Osteocyte (in vitro differentiated cells): ENCODE measurements at regions not wholly inside any gene's neighbourhood (a gene's known extent, or its start where the extent isn't known, plus 50 kb on each side); places are given as distances from the start of the nearest gene placed in this dataset.

Experiments
- DNase-seq: peaks from one replicate; pipeline ENCODE4 v3.0.0; 2021; ENCODE audit warnings: mixed read lengths; ENCODE audit not compliant: unreplicated experiment; ENCODE audit errors: extremely low spot score
- H3K27ac Mint-ChIP-seq: one replicate; pipeline ENCODE4 v1.8.0; 2021; ENCODE audit warnings: mild to moderate bottlenecking, mixed read lengths; ENCODE audit not compliant: unreplicated experiment
- H3K27me3 Mint-ChIP-seq: one replicate; pipeline ENCODE4 v1.8.0; 2021; ENCODE audit warnings: mixed read lengths; ENCODE audit not compliant: unreplicated experiment
- H3K36me3 Mint-ChIP-seq: one replicate; pipeline ENCODE4 v1.8.0; 2021; ENCODE audit warnings: mixed read lengths; ENCODE audit not compliant: unreplicated experiment
- H3K4me1 Mint-ChIP-seq: one replicate; pipeline ENCODE4 v1.8.0; 2021; ENCODE audit warnings: mixed read lengths; ENCODE audit not compliant: unreplicated experiment
- H3K4me3 Mint-ChIP-seq: one replicate; pipeline ENCODE4 v1.8.0; 2021; ENCODE audit warnings: mild to moderate bottlenecking, moderate library complexity, mixed read lengths; ENCODE audit not compliant: unreplicated experiment
- H3K9me3 Mint-ChIP-seq: one replicate; pipeline ENCODE4 v1.8.0; 2021; ENCODE audit warnings: mixed read lengths; ENCODE audit not compliant: unreplicated experiment
- TF ChIP-seq, protein P1 (sequence below): fragments of 200-600 bp; sonication (generic); IDR thresholded peaks from 2 replicates; pipeline ENCODE4 v1.5.0; 2021; ENCODE audit warnings: antibody characterized with exemption, mild to moderate bottlenecking, moderate library complexity

DNA sequence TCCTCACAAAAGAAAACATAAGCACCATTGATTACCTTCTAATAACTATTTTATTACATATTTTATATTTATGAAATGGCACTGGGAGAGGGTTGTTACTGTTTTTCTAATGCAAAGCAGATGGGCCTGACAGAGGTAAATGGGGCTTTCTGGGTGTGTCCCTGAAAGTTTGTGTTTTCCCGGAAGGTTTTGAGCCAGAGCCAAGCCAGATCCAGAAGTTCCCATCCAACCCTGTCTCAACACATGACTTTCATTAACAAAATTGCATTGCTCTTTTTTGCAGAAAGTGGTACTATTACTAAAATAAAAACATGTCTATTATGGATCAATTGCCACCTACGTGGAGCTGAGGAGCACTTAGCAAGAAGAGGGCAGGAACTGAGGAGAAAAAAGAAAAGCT, 181.3 kb downstream of the RAB28 start:
- H3K4me3 Mint-ChIP-seq, result no peak overlapping the region
- H3K9me3 Mint-ChIP-seq, result peaks cover 21% of the 10 kb centered on the region
- TF ChIP-seq, protein P1, sequence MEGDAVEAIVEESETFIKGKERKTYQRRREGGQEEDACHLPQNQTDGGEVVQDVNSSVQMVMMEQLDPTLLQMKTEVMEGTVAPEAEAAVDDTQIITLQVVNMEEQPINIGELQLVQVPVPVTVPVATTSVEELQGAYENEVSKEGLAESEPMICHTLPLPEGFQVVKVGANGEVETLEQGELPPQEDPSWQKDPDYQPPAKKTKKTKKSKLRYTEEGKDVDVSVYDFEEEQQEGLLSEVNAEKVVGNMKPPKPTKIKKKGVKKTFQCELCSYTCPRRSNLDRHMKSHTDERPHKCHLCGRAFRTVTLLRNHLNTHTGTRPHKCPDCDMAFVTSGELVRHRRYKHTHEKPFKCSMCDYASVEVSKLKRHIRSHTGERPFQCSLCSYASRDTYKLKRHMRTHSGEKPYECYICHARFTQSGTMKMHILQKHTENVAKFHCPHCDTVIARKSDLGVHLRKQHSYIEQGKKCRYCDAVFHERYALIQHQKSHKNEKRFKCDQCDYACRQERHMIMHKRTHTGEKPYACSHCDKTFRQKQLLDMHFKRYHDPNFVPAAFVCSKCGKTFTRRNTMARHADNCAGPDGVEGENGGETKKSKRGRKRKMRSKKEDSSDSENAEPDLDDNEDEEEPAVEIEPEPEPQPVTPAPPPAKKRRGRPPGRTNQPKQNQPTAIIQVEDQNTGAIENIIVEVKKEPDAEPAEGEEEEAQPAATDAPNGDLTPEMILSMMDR, result no peak
- no peak for DNase-seq
- H3K27ac Mint-ChIP-seq, result no peak overlapping the region
- peaks cover 3% of the 10 kb centered on the region for H3K4me1 Mint-ChIP-seq
- no peaks in the 10 kb centered on the region for H3K36me3 Mint-ChIP-seq
- no peaks in the 10 kb centered on the region for H3K27me3 Mint-ChIP-seq

DNA sequence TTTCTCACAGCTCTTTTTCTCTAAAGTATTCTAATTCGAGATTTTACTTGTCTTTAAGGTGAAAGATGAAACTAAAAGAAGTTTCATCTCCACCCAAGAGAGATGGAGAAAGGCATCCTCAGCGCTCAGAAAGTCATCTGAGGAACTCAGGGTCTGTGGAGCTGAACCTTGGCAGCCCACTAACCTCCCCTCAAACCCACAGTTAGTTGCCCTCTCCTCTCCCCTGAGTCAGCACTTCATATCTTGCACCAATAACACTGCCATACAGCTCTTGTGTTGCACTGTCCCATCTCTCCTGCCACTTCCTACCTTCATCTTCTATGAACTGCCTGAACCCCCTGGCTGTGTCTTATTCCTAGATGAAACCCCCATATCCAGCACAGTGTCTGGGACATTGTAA, 184.8 kb downstream of the RAB28 start:
- H3K4me1 Mint-ChIP-seq, result peaks cover 3% of the 10 kb centered on the region
- TF ChIP-seq, protein P1, result no peak
- peaks cover 2% of the 10 kb centered on the region for H3K36me3 Mint-ChIP-seq
- no peaks in the 10 kb centered on the region for H3K27me3 Mint-ChIP-seq
- H3K27ac Mint-ChIP-seq, result no peak overlapping the region
- no peak for DNase-seq
- peaks cover 34% of the 10 kb centered on the region for H3K9me3 Mint-ChIP-seq
- no peak overlapping the region for H3K4me3 Mint-ChIP-seq

DNA sequence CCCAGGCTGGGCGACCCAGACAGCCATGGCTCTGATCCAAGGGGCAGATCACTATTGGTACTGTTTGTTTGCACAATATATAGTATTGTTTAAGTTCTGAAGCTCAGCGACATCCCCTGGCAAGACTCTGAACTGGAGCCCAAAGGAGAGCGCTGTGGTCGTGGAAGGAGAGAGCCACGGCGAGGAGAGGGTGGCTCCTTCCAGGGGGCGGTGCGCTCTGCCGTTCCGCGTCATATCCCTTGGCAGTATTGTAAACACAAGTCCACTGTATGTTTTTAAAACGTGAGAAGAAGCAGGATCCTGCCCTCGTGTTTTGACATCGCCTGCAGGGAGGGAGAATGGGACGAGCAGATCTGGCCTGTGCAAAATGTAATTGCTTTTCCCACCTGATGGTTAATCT, 185.5 kb downstream of the RAB28 start:
- H3K9me3 Mint-ChIP-seq, result peaks cover 34% of the 10 kb centered on the region
- H3K27ac Mint-ChIP-seq, result no peak overlapping the region
- DNase-seq, result no peak
- no peak overlapping the region for H3K4me3 Mint-ChIP-seq
- no peaks in the 10 kb centered on the region for H3K27me3 Mint-ChIP-seq
- TF ChIP-seq, protein P1, result no peak
- peaks cover 3% of the 10 kb centered on the region for H3K4me1 Mint-ChIP-seq
- peaks cover 2% of the 10 kb centered on the region for H3K36me3 Mint-ChIP-seq

DNA sequence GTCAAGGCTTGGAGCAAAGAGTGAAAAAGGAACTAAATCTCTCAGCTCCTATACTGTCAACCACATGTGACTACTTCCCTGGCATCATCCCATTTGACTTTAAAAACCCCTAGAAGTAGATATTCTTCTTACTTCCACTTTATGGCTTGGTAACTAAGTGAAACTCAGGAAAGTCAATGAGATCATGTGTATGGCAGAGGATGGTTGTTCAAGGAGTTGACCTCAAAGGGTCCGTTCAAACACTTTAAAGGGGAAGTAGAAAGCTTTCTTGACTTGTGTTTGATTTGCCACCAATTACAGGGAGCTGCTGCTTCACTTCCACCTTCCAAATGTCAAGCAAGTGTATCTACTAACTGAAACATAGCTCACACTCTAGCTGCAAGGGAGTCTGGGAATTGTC, 187.2 kb downstream of the RAB28 start:
- no peak overlapping the region for H3K4me3 Mint-ChIP-seq
- H3K27me3 Mint-ChIP-seq, result no peaks in the 10 kb centered on the region

DNA sequence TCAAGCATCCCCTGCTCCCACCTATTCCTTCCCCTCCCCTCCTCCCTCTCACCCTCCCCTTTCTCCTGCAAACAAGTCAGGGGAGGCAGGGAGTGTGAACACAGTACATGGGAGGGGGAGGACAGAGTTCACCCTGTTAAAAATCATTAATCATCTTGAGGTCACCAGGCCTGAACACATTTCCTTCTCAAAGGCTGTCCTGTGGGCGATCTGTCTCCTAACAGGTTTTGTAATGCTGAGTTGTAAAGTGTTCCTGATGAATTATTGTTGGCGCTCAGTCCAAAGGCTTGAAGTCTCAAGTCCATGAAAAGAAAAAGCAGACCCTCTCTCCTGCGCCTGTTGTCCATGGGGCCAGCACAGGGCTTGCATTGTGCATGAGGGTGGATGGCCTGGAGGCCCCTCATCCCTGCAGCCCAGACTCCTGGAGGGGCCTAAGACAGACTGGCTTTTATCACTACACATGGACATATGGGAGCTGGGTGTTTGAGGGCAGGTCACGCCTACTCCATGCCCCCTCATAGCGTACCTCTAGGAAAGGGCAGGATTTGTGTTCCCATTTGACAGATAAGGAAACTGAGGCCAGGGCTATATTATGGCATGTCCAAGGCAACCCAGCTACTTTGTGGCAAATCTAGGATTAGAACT, 189.1 kb downstream of the RAB28 start:
- Mint-ChIP-seq H3K9me3 (peaks cover 24% of the 10 kb centered on the region), H3K27me3 (no peaks in the 10 kb centered on the region), H3K36me3 (peaks cover 2% of the 10 kb centered on the region), H3K4me1 (no peaks in the 10 kb centered on the region), H3K4me3 (no peak overlapping the region), H3K27ac (no peak overlapping the region)
- TF ChIP-seq, protein P1, result no peak
- DNase-seq, result no peak

More for the DNA sequence above, 187.2 kb downstream of the RAB28 start:
- peaks cover 2% of the 10 kb centered on the region for H3K36me3 Mint-ChIP-seq
- TF ChIP-seq, protein P1, result no peak
- H3K27ac Mint-ChIP-seq, result no peak overlapping the region
- no peak for DNase-seq
- H3K4me1 Mint-ChIP-seq, result no peaks in the 10 kb centered on the region
- peaks cover 34% of the 10 kb centered on the region for H3K9me3 Mint-ChIP-seq
